ENCODE measurements at regions not wholly inside any gene's neighbourhood (a gene's known extent, or its start where the extent isn't known, plus 50 kb on each side); places are given as distances from the start of the nearest gene placed in this dataset.

DNA sequence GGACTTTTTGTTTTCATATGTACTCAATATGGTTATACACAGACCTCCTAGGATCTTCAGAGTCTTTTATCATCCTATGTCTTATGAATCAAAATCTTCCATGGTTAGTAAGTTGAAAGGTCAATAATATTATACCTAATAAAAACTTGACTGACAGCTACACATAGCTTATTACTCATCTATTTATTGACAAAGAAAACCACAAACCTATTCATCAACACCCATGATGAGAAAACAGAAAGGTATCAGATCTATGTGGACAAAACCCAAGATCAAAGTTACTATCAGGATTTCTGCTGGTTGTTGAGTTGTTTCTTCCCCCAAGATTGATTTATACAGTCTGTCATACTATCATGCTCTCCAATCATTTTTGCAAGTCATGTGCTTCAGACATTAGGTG is 460.1 kb upstream of the MANEA start:
- Mint-ChIP-seq H3K36me3 (no peaks in the 10 kb centered on the region), H3K27ac (no peak overlapping the region), H3K9me3 (ENCODE audit: low read depth) (no peaks in the 10 kb centered on the region), H3K4me3 (no peak overlapping the region), H3K4me1 (no peaks in the 10 kb centered on the region), H3K27me3 (no peaks in the 10 kb centered on the region)
- DNase-seq (no peak), ATAC-seq (no peak)
- CTCF ChIA-PET: no interaction called here

DNA sequence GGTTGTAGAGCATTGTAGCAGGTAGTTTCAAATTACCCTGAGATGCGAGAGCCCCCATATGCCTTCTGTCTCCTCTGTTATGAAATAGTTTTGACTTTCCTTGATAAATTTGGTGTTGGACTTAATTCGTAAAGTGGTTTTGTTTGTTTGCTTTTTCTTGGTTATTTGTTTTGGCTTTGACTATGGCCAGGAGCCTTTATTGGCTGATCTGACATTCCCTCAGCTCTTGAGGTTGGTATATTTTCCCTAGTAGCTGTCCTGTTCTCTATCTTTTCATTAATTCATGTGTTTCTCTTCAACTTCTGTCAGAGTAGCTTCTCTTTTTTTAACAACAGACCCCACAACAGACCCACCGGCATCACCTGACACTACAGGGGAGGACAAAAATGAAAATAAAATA is 457.4 kb upstream of the MANEA start:
- no peaks in the 10 kb centered on the region for H3K9me3 Mint-ChIP-seq (ENCODE audit: low read depth)
- H3K36me3 Mint-ChIP-seq: no peaks in the 10 kb centered on the region
- H3K4me1 Mint-ChIP-seq: no peaks in the 10 kb centered on the region
- DNase-seq (no peak), ATAC-seq (no peak)
- CTCF ChIA-PET: no interaction called here
- H3K27me3 Mint-ChIP-seq: no peaks in the 10 kb centered on the region
- no peak overlapping the region for H3K4me3 Mint-ChIP-seq
- H3K27ac Mint-ChIP-seq: no peak overlapping the region

DNA sequence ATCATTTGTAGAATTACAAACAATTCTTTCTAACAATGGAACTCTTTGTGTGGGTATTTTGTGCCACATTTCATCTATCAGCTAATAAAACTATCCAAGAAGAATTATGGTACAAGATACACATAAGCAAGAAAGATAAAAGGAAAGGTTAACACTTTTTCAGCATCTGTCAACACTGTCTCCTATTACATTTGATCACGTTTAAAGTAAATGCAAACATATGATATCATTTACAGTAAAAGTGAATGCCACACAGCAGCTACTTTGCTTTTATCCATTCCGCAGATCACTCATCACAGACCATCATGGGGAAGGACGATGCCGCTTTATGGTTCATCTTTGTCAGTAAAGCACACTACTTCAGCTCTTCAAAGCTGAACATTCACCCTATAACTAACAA is 456.4 kb upstream of the MANEA start:
- no peak for DNase-seq
- no peaks in the 10 kb centered on the region for H3K9me3 Mint-ChIP-seq (ENCODE audit: low read depth)
- H3K27ac Mint-ChIP-seq: no peak overlapping the region
- CTCF ChIA-PET: no interaction called here
- H3K27me3 Mint-ChIP-seq: no peaks in the 10 kb centered on the region
- ATAC-seq: no peak
- H3K4me1 Mint-ChIP-seq: no peaks in the 10 kb centered on the region
- H3K36me3 Mint-ChIP-seq: no peaks in the 10 kb centered on the region
- H3K4me3 Mint-ChIP-seq: no peak overlapping the region

DNA sequence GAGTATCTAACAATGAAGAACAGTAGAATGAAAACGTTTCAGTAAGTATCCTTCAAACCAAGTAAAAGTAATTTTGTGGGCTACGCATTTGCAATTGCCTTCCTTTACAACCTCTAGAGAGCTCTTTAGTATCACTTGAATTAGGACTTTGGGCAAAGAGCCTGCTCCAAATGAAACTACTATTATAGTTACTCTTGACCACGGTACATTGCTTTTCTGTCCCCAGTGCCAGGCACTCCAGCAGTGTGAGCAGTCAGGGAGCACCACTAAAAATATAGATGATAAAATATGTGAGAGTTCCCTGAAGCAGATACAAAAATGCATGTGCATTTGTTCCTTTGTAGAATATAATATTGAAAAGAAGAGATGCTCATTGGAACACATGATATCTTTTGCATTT is 450.1 kb upstream of the MANEA start:
- CTCF ChIA-PET: no interaction called here
- DNase-seq: no peak
- no peak overlapping the region for H3K4me3 Mint-ChIP-seq
- no peaks in the 10 kb centered on the region for H3K36me3 Mint-ChIP-seq
- no peak for ATAC-seq
- H3K9me3 Mint-ChIP-seq (ENCODE audit: low read depth): no peaks in the 10 kb centered on the region
- H3K27me3 Mint-ChIP-seq: no peaks in the 10 kb centered on the region
- H3K27ac Mint-ChIP-seq: no peak overlapping the region
- H3K4me1 Mint-ChIP-seq: no peaks in the 10 kb centered on the region

DNA sequence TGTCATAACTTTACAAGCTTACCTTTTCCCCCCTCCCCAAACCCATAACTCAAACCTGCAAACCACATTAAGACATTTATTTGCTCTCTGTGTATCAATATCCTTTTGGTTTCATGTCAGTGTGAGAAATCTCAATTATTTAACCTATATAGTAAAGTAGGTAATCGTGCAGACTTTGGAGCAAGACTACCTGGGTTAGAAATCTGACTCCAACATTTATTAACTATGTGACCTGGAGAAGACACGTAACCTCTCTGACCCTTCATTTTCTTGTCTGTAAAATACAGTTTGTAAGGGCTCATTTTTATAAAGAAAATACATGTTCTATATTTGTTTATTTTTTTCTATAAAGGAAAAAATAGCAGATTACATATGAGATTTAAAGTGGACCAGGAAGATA is 448.9 kb upstream of the MANEA start:
- Mint-ChIP-seq H3K27ac (no peak overlapping the region), H3K9me3 (ENCODE audit: low read depth) (no peaks in the 10 kb centered on the region), H3K36me3 (no peaks in the 10 kb centered on the region), H3K27me3 (no peaks in the 10 kb centered on the region), H3K4me1 (no peaks in the 10 kb centered on the region), H3K4me3 (no peak overlapping the region)
- ATAC-seq (no peak), DNase-seq (no peak)
- CTCF ChIA-PET: no interaction called here

DNA sequence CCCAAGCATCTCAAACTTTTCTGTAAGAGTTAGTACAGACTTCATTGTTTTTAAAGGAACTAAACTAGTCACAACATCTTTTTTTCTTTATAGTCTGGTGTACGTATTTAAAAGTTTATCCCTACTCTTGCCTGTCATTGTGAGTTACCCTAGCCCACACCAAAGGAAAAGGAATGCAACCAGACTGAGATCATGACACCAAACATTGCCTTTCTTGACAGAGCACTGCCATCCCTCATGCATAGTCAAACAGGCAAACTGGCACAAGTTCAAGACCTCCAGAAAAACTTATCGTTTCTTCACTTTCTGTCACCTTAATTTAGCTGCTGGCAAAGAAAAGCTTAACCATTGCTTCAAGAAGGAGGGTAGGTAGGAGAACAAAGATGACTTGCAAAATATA is 448.4 kb upstream of the MANEA start:
- Mint-ChIP-seq H3K36me3 (no peaks in the 10 kb centered on the region), H3K4me1 (no peaks in the 10 kb centered on the region), H3K9me3 (ENCODE audit: low read depth) (no peaks in the 10 kb centered on the region), H3K27ac (no peak overlapping the region), H3K27me3 (no peaks in the 10 kb centered on the region), H3K4me3 (no peak overlapping the region)
- ATAC-seq (no peak), DNase-seq (no peak)
- CTCF ChIA-PET: no interaction called here

DNA sequence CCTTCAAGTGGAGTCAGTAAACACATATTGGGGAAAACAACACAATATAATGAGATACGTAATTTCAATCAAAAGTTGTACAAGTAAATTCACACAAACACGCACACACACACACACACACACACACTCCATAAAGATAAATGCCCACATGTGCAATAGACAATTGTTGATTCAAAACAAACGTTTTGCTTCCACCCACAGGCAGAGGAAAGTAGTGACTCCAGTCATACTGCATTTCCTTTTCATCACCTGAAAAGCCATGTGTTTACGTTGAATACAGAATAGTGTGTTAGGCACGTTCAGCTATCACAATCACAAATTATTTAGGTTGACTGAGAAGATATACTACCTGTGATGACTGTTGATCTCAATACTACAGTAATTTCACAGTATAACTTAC is 443.8 kb upstream of the MANEA start:
- no peak overlapping the region for H3K4me3 Mint-ChIP-seq
- H3K27ac Mint-ChIP-seq: no peak overlapping the region
- ATAC-seq (no peak), DNase-seq (no peak)
- no peaks in the 10 kb centered on the region for H3K27me3 Mint-ChIP-seq
- H3K9me3 Mint-ChIP-seq (ENCODE audit: low read depth): no peaks in the 10 kb centered on the region
- H3K4me1 Mint-ChIP-seq: no peaks in the 10 kb centered on the region
- CTCF ChIA-PET: no interaction called here
- no peaks in the 10 kb centered on the region for H3K36me3 Mint-ChIP-seq

DNA sequence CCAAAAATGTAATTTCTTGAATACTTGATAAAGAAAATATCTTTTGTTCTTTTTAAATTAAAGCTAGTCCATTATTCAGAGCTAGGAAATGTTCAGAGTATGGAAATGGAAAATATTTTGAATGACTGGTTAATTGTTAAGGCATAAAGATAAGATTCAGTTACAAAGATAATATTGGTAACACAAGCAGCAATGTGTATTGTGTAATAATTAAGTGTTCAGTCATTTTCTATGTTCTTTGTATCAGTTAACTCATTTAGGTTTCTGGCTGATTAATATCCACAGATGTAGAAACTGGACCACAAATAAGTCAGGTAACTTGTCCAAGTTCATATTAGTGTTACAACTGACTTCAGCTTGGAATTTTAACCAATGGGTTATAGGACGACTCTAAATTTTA is 442.2 kb upstream of the MANEA start:
- Mint-ChIP-seq H3K36me3 (no peaks in the 10 kb centered on the region), H3K4me1 (no peaks in the 10 kb centered on the region), H3K27me3 (no peaks in the 10 kb centered on the region), H3K4me3 (no peak overlapping the region), H3K27ac (no peak overlapping the region), H3K9me3 (ENCODE audit: low read depth) (no peaks in the 10 kb centered on the region)
- ATAC-seq: no peak
- CTCF ChIA-PET: no interaction called here
- no peak for DNase-seq

DNA sequence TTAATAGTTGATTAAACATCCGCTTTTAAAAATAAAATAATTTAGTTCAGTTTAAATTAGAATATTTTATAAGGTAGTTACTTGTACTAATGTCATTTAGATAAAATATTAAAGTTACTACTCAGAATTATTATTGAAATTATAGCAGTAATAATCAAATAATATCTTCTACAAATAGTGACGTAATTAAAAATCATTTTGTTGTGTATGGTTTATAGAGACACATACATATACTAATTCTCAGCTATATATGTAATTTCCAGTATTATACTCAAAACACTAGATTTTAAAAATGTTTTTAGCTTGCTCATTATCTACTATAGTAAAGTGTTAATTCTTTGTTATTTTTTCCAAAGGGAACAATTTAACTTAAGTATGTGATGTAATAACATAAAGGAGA is 435.2 kb upstream of the MANEA start:
- no peaks in the 10 kb centered on the region for H3K27me3 Mint-ChIP-seq
- H3K27ac Mint-ChIP-seq: no peak overlapping the region
- ATAC-seq: no peak
- no peaks in the 10 kb centered on the region for H3K36me3 Mint-ChIP-seq
- no peak for DNase-seq
- no peaks in the 10 kb centered on the region for H3K9me3 Mint-ChIP-seq (ENCODE audit: low read depth)
- CTCF ChIA-PET: no interaction called here
- H3K4me3 Mint-ChIP-seq: no peak overlapping the region
- no peaks in the 10 kb centered on the region for H3K4me1 Mint-ChIP-seq

DNA sequence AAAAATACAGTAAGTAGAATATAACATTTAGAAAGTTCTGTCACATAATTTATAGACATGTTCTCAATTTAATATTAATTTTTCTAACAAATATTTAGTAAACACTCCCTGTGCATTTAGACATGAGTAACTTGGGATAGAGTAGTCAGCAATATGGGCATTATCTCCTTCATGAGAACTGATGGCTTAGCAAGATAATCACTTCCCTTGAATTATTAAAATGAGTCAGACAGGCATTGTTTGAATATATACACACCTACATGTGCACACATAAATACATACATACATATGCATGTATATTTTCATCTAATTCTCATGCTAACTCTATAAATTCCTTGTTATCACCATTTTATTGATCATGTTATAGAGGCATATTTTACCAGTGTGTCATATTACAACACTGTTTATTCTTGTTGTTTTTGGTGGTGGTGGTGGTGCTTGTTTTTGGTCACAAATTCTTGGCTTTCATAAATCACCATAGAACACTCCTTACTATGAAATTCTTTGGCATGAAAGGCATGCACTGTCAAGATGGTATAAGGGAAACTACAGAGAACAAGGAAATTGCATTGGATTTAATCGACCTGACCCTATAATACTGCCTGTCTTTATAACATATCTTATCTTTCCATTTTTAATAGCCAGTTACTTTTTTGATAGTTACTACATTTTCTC is 434.5 kb upstream of the MANEA start:
- Mint-ChIP-seq H3K4me1 (no peaks in the 10 kb centered on the region), H3K27me3 (no peaks in the 10 kb centered on the region), H3K9me3 (ENCODE audit: low read depth) (no peaks in the 10 kb centered on the region), H3K4me3 (no peak overlapping the region), H3K36me3 (no peaks in the 10 kb centered on the region), H3K27ac (no peak overlapping the region)
- ATAC-seq (no peak), DNase-seq (no peak)
- CTCF ChIA-PET: no interaction called here

DNA sequence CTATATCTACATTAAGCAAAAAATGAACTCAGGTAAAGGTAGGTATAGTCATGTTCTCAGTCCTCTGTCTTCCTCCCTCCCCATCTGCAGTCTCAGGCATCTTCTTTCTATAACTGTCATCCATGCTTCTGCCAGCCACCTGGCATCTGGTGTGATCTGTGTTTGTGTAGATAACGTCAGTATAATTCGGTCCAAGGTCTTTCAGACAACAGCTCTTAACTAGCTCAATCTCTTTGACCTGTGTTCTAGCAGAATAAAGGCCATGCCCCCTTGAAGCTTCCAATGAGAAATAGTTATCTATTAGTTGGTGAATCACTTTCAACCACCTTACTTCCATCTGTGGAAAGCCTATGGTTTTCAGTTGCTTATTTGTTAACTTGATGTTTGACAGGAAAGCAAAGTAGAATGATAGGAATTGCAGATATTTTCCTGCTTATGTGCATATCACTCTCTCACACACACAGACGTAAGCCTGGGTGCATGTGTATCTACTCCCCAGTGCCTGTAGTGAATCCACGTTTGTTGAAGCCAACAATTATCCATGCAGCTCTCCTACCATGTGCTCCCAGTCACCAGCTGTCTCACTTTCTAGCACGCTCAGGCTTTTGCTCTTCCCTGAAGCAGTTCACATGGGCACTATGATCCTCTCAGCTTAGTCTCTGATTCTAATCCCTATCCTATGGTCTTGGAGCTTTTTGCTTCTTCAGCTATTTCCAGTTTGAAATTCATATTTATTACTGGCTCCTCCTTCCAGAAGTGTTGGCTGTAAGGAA is 433.7 kb upstream of the MANEA start:
- H3K4me1 Mint-ChIP-seq: no peaks in the 10 kb centered on the region
- H3K4me3 Mint-ChIP-seq: no peak overlapping the region
- H3K9me3 Mint-ChIP-seq (ENCODE audit: low read depth): no peaks in the 10 kb centered on the region
- no peaks in the 10 kb centered on the region for H3K36me3 Mint-ChIP-seq
- ATAC-seq (no peak), DNase-seq (no peak)
- no peaks in the 10 kb centered on the region for H3K27me3 Mint-ChIP-seq
- no peak overlapping the region for H3K27ac Mint-ChIP-seq
- CTCF ChIA-PET: no interaction called here

DNA sequence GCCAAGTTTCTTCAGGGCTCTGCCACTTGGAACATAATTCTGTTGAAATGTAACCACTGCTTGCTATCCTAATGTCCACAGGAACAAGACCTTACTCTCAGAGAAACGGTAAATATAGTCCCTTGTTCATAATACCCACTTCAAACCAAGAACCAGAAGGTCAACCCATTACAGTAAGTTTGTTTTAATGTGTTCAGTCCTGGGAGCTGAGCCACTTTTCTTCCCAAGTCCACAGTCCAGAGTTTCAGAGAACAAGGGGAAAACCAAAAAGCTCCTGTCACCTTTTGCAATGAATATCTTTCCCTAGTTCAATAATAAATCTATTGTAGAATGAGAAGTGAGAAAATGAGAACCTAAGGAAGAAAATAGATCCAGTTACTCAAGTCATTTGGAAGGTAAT is 431.9 kb upstream of the MANEA start:
- CTCF ChIA-PET: no interaction called here
- Mint-ChIP-seq H3K4me3 (no peak overlapping the region), H3K27ac (no peak overlapping the region), H3K36me3 (no peaks in the 10 kb centered on the region), H3K27me3 (no peaks in the 10 kb centered on the region), H3K4me1 (no peaks in the 10 kb centered on the region), H3K9me3 (ENCODE audit: low read depth) (no peaks in the 10 kb centered on the region)
- ATAC-seq (no peak), DNase-seq (no peak)

DNA sequence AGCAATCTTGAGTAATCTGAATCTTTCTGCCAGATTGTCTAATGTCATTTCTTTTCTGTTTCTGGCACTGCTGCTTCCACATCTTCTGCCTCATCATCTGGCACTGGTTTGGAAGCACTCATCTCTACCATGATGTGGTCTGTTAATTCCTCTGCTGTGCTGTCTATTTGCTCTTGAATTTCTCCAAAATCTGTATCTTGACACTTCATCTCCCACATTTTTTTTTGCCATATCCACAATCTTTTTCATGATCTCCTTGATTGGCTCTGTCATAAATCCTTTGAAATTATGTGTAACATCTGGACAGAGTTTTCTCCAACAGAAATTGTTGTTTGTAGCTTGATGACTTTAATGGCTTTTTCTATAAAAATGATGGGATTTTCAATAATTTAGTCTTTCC is 417.8 kb upstream of the MANEA start:
- Mint-ChIP-seq H3K36me3 (no peaks in the 10 kb centered on the region), H3K4me3 (no peak overlapping the region), H3K27ac (no peak overlapping the region), H3K9me3 (ENCODE audit: low read depth) (no peaks in the 10 kb centered on the region), H3K4me1 (no peaks in the 10 kb centered on the region), H3K27me3 (no peaks in the 10 kb centered on the region)
- DNase-seq (no peak), ATAC-seq (no peak)
- CTCF ChIA-PET: no interaction called here

DNA sequence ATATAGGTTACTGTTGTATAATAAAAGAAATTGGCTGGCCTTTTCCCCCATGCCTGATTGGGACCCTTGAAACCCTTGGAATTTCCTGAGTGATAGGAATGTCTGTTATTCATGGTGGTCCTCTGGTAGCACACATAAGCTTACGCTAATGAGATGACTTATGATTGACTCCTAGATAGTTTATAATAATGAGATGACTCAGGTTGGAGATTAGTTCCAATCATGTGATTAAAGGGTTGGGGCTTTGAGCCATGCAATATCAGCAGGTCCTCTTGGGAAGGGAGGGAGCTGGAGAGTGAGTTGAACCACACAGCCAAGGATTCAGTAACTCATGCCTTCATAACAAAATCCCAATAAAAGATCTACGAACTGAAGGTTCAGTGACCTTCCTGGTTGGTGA is 407.6 kb upstream of the MANEA start:
- no peak overlapping the region for H3K27ac Mint-ChIP-seq
- ATAC-seq: no peak
- CTCF ChIA-PET: no interaction called here

More for the DNA sequence above, 407.6 kb upstream of the MANEA start:
- no peak for DNase-seq
- Mint-ChIP-seq H3K27me3 (no peaks in the 10 kb centered on the region), H3K4me3 (no peak overlapping the region), H3K4me1 (no peaks in the 10 kb centered on the region), H3K36me3 (no peaks in the 10 kb centered on the region), H3K9me3 (ENCODE audit: low read depth) (no peaks in the 10 kb centered on the region)
